Osteoblast (primary cell): ENCODE measurements at regions not wholly inside any gene's neighbourhood (a gene's known extent, or its start where the extent isn't known, plus 50 kb on each side); places are given as distances from the start of the nearest gene placed in this dataset.

Source experiments
- DNase-seq: peaks from one replicate; pipeline ENCODE4 v3.0.0; 2011; ENCODE audit warnings: low spot score, mixed read lengths; ENCODE audit not compliant: insufficient read length; ENCODE audit errors: missing footprints
- H2AFZ ChIP-seq: 2 replicates; pipeline ENCODE4 v1.6.0; 2011; ENCODE audit warnings: mild to moderate bottlenecking, low read length
- H3K27ac ChIP-seq: 2 replicates; pipeline ENCODE4 v1.5.1; 2011; ENCODE audit warnings: mild to moderate bottlenecking, low read depth, low read length, moderate library complexity
- H3K27me3 ChIP-seq: 2 replicates; pipeline ENCODE4 v1.6.0; 2012; ENCODE audit warnings: mild to moderate bottlenecking, control low read depth, inconsistent platforms, low read length, moderate library complexity; ENCODE audit not compliant: insufficient read depth
- H3K36me3 ChIP-seq: 2 replicates; pipeline ENCODE4 v1.5.1; 2011; ENCODE audit warnings: mild to moderate bottlenecking, low read length, control low read depth, moderate library complexity; ENCODE audit not compliant: insufficient read depth
- H3K4me1 ChIP-seq: 2 replicates; pipeline ENCODE4 v1.5.1; 2011; ENCODE audit warnings: mild to moderate bottlenecking, low read length, control low read depth, moderate library complexity; ENCODE audit not compliant: insufficient read depth
- H3K4me2 ChIP-seq: 2 replicates; pipeline ENCODE4 v1.6.0; 2011; ENCODE audit warnings: mild to moderate bottlenecking, low read length; ENCODE audit not compliant: insufficient read depth
- H3K4me3 ChIP-seq: fragments of 200-600 bp; sonication (generic); 3 replicates; pipeline ENCODE4 v1.5.1; 2012; ENCODE audit warnings: mild to moderate bottlenecking, low read length, inconsistent platforms; ENCODE audit not compliant: insufficient read depth
- H3K79me2 ChIP-seq: 2 replicates; pipeline ENCODE4 v1.6.0; 2012; ENCODE audit warnings: mild to moderate bottlenecking, low read length, control low read depth, inconsistent platforms; ENCODE audit not compliant: insufficient read depth
- H3K9me3 ChIP-seq: 2 replicates; pipeline ENCODE4 v1.5.1; 2011; ENCODE audit warnings: low read depth, low read length, control low read depth
- H4K20me1 ChIP-seq: 2 replicates; pipeline ENCODE4 v1.6.0; 2012; ENCODE audit warnings: mild to moderate bottlenecking, low read length, control low read depth; ENCODE audit not compliant: insufficient read depth
- CTCF ChIP-seq: IDR thresholded peaks from 2 replicates; pipeline ENCODE4 v1.5.1; 2011; ENCODE audit warnings: mild to moderate bottlenecking, low read depth, low read length, moderate library complexity; ENCODE audit errors: extremely low read depth

- H3K27ac ChIP-seq = no peak overlapping the region
- H4K20me1 ChIP-seq = no peaks in the 10 kb centered on the region
- H3K4me3 ChIP-seq = no peak overlapping the region
- no peaks in the 10 kb centered on the region for H3K79me2 ChIP-seq
- DNase-seq = no peak
- H3K27me3 ChIP-seq = no peaks in the 10 kb centered on the region
- H2AFZ ChIP-seq = no peak overlapping the region
- peaks cover 9% of the 10 kb centered on the region for H3K4me1 ChIP-seq
- no peaks in the 10 kb centered on the region for H3K36me3 ChIP-seq
- H3K9me3 ChIP-seq = no peaks in the 10 kb centered on the region
- no peak for TF ChIP-seq CTCF
- no peak overlapping the region for H3K4me2 ChIP-seq
Measured at GRCh38 chr1:232705815-232706575, 76.1 kb upstream of the SIPA1L2 start.

GRCh38 chr1:232707142-232707541, 77.2 kb upstream of the SIPA1L2 start:
- Histone ChIP-seq H3K4me3 (no peak overlapping the region), H4K20me1 (no peaks in the 10 kb centered on the region), H3K9me3 (no peaks in the 10 kb centered on the region), H3K4me1 (peaks cover 9% of the 10 kb centered on the region), H3K4me2 (no peak overlapping the region), H3K27ac (no peak overlapping the region), H3K79me2 (no peaks in the 10 kb centered on the region), H2AFZ (no peak overlapping the region), H3K27me3 (no peaks in the 10 kb centered on the region), H3K36me3 (no peaks in the 10 kb centered on the region)
- no peak for TF ChIP-seq CTCF
- no peak for DNase-seq

DNA sequence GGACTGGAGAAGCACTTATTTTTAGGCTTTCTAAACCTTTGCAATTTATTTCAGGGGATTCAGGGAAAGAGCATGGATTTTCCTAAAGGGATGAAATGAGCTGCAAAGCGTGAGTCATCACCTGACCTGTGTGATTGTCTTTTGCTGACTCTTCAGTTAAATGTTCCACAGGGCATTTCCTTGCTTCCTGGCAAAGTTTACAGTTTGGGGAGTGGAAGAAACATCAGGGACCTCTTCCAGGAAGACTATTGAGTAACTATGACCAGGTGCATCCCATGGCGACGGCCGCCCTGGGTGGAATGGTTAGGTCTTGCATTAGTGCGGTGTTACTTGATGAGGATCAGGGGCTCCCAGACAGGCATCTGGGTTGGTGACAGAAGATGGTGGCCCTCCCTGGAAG, 79.5 kb upstream of the SIPA1L2 start:
- Histone ChIP-seq H2AFZ (no peak overlapping the region), H3K4me1 (peaks cover 7% of the 10 kb centered on the region), H3K4me2 (no peak overlapping the region), H3K79me2 (no peaks in the 10 kb centered on the region), H4K20me1 (no peaks in the 10 kb centered on the region), H3K4me3 (no peak overlapping the region), H3K36me3 (no peaks in the 10 kb centered on the region), H3K27ac (no peak overlapping the region), H3K9me3 (no peaks in the 10 kb centered on the region), H3K27me3 (no peaks in the 10 kb centered on the region)
- TF ChIP-seq CTCF = no peak
- DNase-seq = no peak

- H2AFZ ChIP-seq = no peak overlapping the region
- no peak overlapping the region for H3K27ac ChIP-seq
- no peaks in the 10 kb centered on the region for H3K27me3 ChIP-seq
- no peak for DNase-seq
- H3K9me3 ChIP-seq = no peaks in the 10 kb centered on the region
- no peak overlapping the region for H3K4me2 ChIP-seq
- H3K4me3 ChIP-seq = no peak overlapping the region
- H4K20me1 ChIP-seq = no peaks in the 10 kb centered on the region
- no peaks in the 10 kb centered on the region for H3K36me3 ChIP-seq
- no peaks in the 10 kb centered on the region for H3K79me2 ChIP-seq
- TF ChIP-seq CTCF = no peak
- H3K4me1 ChIP-seq = no peaks in the 10 kb centered on the region
Measured at GRCh38 chr1:232711996-232712395, 82.1 kb upstream of the SIPA1L2 start.
